ENCODE measurements at regions not wholly inside any gene's neighbourhood (a gene's known extent, or its start where the extent isn't known, plus 50 kb on each side); places are given as distances from the start of the nearest gene placed in this dataset.

DNA sequence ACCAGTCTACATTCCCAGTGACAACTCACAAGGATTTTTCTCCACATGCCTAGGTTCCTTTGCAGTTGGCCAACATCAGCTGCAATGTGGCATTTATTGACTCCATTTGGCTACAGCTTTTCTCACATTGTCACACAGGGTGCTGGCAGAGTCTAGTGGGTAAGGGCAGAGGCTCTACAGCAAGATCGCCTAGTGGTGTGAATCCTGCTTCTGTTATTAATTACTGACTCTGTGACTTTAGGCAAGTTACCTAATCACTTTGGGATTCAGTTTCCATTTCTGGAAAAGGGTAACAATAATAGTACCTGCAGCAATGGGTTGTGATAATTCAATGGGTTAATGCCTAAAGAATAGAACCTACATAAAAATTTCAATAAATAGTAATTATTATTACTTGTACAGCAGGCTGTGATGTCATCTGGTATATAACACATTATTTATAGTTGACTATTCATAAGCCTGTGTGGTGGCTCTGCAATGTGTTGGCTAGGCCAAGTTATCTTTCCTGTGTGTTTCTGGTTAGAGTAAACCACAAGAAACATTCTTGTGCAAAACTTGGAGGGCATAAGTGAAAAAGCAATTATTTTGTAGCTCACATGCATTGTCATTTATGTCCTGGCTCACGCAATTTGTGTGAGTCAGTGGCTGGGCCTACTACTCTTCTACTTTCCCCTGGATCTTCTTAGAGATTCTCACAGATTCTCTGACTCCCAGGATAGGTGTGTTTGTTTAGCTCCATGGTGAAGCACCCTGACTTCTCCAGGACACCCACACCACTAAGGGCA lies 59.5 kb downstream of the PTGS2 start:
- Mint-ChIP-seq H3K4me3 (no peak overlapping the region), H3K27me3 (no peaks in the 10 kb centered on the region), H3K27ac (no peak overlapping the region), H3K9me3 (no peaks in the 10 kb centered on the region), H3K4me1 (ENCODE audit: unreplicated experiment) (no peaks in the 10 kb centered on the region), H3K36me3 (no peaks in the 10 kb centered on the region)
- TF ChIP-seq, protein P1, sequence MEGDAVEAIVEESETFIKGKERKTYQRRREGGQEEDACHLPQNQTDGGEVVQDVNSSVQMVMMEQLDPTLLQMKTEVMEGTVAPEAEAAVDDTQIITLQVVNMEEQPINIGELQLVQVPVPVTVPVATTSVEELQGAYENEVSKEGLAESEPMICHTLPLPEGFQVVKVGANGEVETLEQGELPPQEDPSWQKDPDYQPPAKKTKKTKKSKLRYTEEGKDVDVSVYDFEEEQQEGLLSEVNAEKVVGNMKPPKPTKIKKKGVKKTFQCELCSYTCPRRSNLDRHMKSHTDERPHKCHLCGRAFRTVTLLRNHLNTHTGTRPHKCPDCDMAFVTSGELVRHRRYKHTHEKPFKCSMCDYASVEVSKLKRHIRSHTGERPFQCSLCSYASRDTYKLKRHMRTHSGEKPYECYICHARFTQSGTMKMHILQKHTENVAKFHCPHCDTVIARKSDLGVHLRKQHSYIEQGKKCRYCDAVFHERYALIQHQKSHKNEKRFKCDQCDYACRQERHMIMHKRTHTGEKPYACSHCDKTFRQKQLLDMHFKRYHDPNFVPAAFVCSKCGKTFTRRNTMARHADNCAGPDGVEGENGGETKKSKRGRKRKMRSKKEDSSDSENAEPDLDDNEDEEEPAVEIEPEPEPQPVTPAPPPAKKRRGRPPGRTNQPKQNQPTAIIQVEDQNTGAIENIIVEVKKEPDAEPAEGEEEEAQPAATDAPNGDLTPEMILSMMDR (conservative IDR thresholded peaks at IDR 0.05), result no peak
- DNase-seq (ENCODE audit: extremely low spot score, unreplicated experiment), result no peak

DNA sequence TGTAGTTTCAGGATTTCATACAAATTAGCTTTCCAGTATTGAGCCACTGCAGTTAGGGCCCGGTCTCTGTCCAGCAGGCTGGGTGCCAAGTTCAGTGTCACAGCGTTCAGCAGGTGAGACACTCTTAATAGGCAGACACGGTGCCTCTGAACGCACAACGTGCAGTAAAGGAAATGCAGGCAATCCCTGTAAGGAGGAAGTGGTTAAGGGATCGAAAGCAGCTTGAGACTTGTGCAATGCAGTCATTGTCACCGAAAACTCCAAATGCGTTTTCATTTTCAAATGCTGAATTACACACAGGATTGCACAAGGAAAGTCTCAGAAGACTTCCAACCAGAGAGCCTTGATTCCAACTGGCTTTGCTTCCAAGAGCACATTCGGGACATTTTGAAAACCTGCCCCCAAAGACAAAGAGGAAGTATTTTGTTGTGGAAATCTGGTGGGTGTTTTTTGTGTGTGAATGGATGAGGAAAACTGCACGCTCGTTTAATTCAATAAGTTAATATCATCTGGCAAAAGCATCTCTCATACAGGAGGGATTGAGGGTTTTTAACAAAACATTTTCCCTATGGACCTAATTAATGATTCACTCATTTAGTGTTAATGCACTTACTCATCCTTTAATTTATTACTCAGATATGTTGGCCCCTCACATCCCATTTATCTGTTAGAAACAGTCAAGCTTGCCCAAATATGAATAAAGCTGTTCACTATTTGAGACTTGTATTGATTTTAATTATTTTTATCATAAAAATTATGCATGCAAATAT lies 61.6 kb downstream of the PTGS2 start:
- TF ChIP-seq, protein P1 (conservative IDR thresholded peaks at IDR 0.05), result no peak
- Mint-ChIP-seq H3K9me3 (no peaks in the 10 kb centered on the region), H3K36me3 (no peaks in the 10 kb centered on the region), H3K4me1 (ENCODE audit: unreplicated experiment) (no peaks in the 10 kb centered on the region), H3K27me3 (no peaks in the 10 kb centered on the region), H3K27ac (no peak overlapping the region), H3K4me3 (no peak overlapping the region)
- DNase-seq (ENCODE audit: extremely low spot score, unreplicated experiment), result no peak

DNA sequence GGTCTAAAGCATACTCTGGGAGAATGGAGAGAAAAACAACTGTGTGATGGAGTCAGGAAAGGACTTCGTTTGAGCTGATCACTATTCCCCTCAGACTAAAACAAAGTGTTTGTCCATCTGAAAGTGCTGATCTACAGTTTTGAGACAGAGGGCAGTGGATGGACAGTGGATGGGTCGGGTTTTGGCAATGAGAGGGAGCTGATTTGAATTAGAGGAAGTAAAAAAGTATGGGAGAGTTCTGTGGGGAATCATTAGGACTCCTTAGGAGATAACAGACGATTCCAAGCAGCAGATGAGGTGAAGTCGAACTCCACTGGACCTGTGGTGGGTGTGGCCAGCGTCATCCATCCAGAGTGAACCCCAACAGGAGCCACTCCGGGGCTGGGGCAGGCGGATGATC lies 62.3 kb downstream of the PTGS2 start:
- Mint-ChIP-seq H3K27ac (no peak overlapping the region), H3K27me3 (no peaks in the 10 kb centered on the region), H3K4me3 (no peak overlapping the region), H3K9me3 (no peaks in the 10 kb centered on the region), H3K36me3 (no peaks in the 10 kb centered on the region), H3K4me1 (ENCODE audit: unreplicated experiment) (no peaks in the 10 kb centered on the region)
- TF ChIP-seq, protein P1 (conservative IDR thresholded peaks at IDR 0.05), result no peak
- DNase-seq (ENCODE audit: extremely low spot score, unreplicated experiment), result no peak

DNA sequence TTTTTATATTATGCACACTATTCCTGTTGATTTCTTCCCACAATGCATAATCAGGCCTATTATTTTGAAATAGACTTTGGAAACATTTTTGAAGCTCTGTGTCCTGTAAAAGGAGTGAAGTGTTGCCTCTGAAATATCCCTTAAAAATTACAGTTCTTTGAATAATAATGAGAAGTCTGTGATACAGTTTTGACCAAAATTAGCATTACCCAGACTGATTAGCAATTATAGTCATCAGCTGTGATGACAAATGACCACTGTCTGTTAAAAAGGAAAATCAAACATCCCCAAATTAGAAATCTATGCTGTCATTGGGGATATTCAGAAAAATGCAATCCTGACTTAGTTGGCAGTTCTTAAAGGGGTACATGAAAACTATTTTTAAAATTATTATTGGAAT lies 63.7 kb downstream of the PTGS2 start:
- H3K4me1 Mint-ChIP-seq (ENCODE audit: unreplicated experiment), result no peaks in the 10 kb centered on the region
- H3K4me3 Mint-ChIP-seq, result no peak overlapping the region

DNA sequence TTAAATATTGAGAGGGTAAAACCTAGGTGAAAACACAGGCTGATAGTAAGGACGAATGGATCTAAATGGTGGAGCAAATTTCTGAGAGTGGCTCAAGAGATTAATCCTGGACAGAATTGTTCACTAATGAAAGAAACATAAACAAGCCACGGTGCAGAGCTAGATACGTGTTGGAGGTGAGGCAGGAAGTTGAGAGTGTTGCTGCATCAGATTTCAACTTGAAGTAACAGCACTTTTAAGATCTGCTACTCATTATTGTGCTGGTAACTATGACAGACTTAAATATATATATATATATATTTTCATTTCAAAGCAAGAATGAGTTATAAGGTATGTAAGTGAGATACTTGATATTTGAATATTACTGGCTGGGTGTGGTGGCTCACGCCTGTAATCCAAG lies 64.9 kb downstream of the PTGS2 start:
- no peak for DNase-seq (ENCODE audit: extremely low spot score, unreplicated experiment)
- H3K36me3 Mint-ChIP-seq, result no peaks in the 10 kb centered on the region
- H3K9me3 Mint-ChIP-seq, result no peaks in the 10 kb centered on the region
- H3K4me3 Mint-ChIP-seq, result no peak overlapping the region
- no peaks in the 10 kb centered on the region for H3K4me1 Mint-ChIP-seq (ENCODE audit: unreplicated experiment)
- H3K27me3 Mint-ChIP-seq, result no peaks in the 10 kb centered on the region
- TF ChIP-seq, protein P1 (conservative IDR thresholded peaks at IDR 0.05), result no peak
- H3K27ac Mint-ChIP-seq, result no peak overlapping the region

More for the DNA sequence above, 63.7 kb downstream of the PTGS2 start:
- TF ChIP-seq, protein P1 (conservative IDR thresholded peaks at IDR 0.05), result no peak
- Mint-ChIP-seq H3K9me3 (no peaks in the 10 kb centered on the region), H3K27ac (no peak overlapping the region), H3K36me3 (no peaks in the 10 kb centered on the region), H3K27me3 (no peaks in the 10 kb centered on the region)
- DNase-seq (ENCODE audit: extremely low spot score, unreplicated experiment), result no peak

Measured in type B pancreatic cell (in vitro differentiated cells).